H9 (cell line): ENCODE measurements at regions not wholly inside any gene's neighbourhood (a gene's known extent, or its start where the extent isn't known, plus 50 kb on each side); places are given as distances from the start of the nearest gene placed in this dataset.

Source experiments
- DNase-seq: peaks from one replicate; pipeline ENCODE4 v3.0.0-alpha.2; 2017
- H2AFZ ChIP-seq: one replicate; pipeline ENCODE4 v1.6.1; 2013; ENCODE audit warnings: mild to moderate bottlenecking, low read length, control low read depth, moderate library complexity
- H2AK5ac ChIP-seq: 2 replicates; pipeline ENCODE4 v1.6.1; 2013; ENCODE audit warnings: low read length, control low read depth, mixed read lengths; ENCODE audit not compliant: insufficient read length
- H2BK120ac ChIP-seq: one replicate; pipeline ENCODE4 v1.6.1; 2013; ENCODE audit warnings: low read depth, mild to moderate bottlenecking, low read length, control low read depth, inconsistent platforms; ENCODE audit not compliant: poor library complexity, severe bottlenecking
- H2BK12ac ChIP-seq: 2 replicates; pipeline ENCODE4 v1.6.1; 2013; ENCODE audit warnings: low read length, control low read depth, mixed read lengths, low read depth; ENCODE audit not compliant: insufficient read length
- H2BK15ac ChIP-seq: 2 replicates; pipeline ENCODE4 v1.6.1; 2013; ENCODE audit warnings: low read depth, low read length, control low read depth
- H2BK20ac ChIP-seq: one replicate; pipeline ENCODE4 v1.6.1; 2013; ENCODE audit warnings: low read depth, mild to moderate bottlenecking, low read length, control low read depth, inconsistent platforms; ENCODE audit not compliant: poor library complexity, severe bottlenecking
- H2BK5ac ChIP-seq: 2 replicates; pipeline ENCODE4 v1.6.1; 2013; ENCODE audit warnings: low read length, control low read depth, mixed read lengths; ENCODE audit not compliant: insufficient read length
- H3K14ac ChIP-seq: 2 replicates; pipeline ENCODE4 v1.6.1; 2013; ENCODE audit warnings: low read length, control low read depth; ENCODE audit not compliant: insufficient read depth
- H3K18ac ChIP-seq: 2 replicates; pipeline ENCODE4 v1.6.1; 2013; ENCODE audit warnings: low read depth, mild to moderate bottlenecking, mixed read lengths, low read length, control low read depth; ENCODE audit not compliant: insufficient read length
- H3K23ac ChIP-seq: 2 replicates; pipeline ENCODE4 v1.6.1; 2013; ENCODE audit warnings: low read length, control low read depth, mixed read lengths, low read depth; ENCODE audit not compliant: insufficient read length
- H3K23me2 ChIP-seq: 2 replicates; pipeline ENCODE4 v1.6.1; 2013; ENCODE audit warnings: low read depth, mild to moderate bottlenecking, mixed read lengths, low read length, control low read depth; ENCODE audit not compliant: insufficient read length, poor library complexity, severe bottlenecking
- H3K27ac ChIP-seq: 2 replicates; pipeline ENCODE4 v1.5.1; 2013; ENCODE audit warnings: low read length, control low read depth, mixed read lengths, low read depth; ENCODE audit not compliant: insufficient read length
- H3K27me3 ChIP-seq: 2 replicates; pipeline ENCODE4 v1.6.1; 2013; ENCODE audit warnings: low read length, control low read depth, inconsistent platforms; ENCODE audit not compliant: insufficient read depth
- H3K4ac ChIP-seq: 2 replicates; pipeline ENCODE4 v1.6.1; 2013; ENCODE audit warnings: low read depth, mild to moderate bottlenecking, control low read depth, inconsistent platforms, low read length, moderate library complexity
- H3K4me1 ChIP-seq: 2 replicates; pipeline ENCODE4 v1.6.1; 2013; ENCODE audit warnings: low read length, control low read depth, inconsistent platforms; ENCODE audit not compliant: insufficient read depth
- H3K4me2 ChIP-seq: 2 replicates; pipeline ENCODE4 v1.6.1; 2013; ENCODE audit warnings: low read length, control low read depth, mixed read lengths; ENCODE audit not compliant: insufficient read length, insufficient read depth
- H3K56ac ChIP-seq: 2 replicates; pipeline ENCODE4 v1.6.1; 2013; ENCODE audit warnings: low read depth, mild to moderate bottlenecking, mixed read lengths, low read length, control low read depth; ENCODE audit not compliant: insufficient read length
- H3K79me1 ChIP-seq: 2 replicates; pipeline ENCODE4 v1.6.1; 2013; ENCODE audit warnings: low read depth, mild to moderate bottlenecking, moderate library complexity, low read length, control low read depth, inconsistent platforms; ENCODE audit not compliant: insufficient read depth, poor library complexity, severe bottlenecking
- H3K79me2 ChIP-seq: 2 replicates; pipeline ENCODE4 v1.6.1; 2013; ENCODE audit warnings: low read length, control low read depth, inconsistent platforms; ENCODE audit not compliant: insufficient read depth
- H3K9ac ChIP-seq: 2 replicates; pipeline ENCODE4 v1.6.1; 2013; ENCODE audit warnings: low read length, control low read depth, mixed read lengths; ENCODE audit not compliant: insufficient read length; ENCODE audit errors: extremely low read depth
- H3K9me3 ChIP-seq: one replicate; pipeline ENCODE4 v1.6.1; 2013; ENCODE audit warnings: low read depth, low read length, inconsistent platforms; ENCODE audit not compliant: control insufficient read depth
- H3T11ph ChIP-seq: one replicate; pipeline ENCODE4 v1.6.1; 2013; ENCODE audit warnings: mild to moderate bottlenecking, low read length, control low read depth, inconsistent platforms
- H4K20me1 ChIP-seq: one replicate; pipeline ENCODE4 v1.6.1; 2013; ENCODE audit not compliant: control insufficient read depth, insufficient read length, insufficient read depth
- H4K5ac ChIP-seq: 2 replicates; pipeline ENCODE4 v1.6.1; 2013; ENCODE audit warnings: low read depth, mild to moderate bottlenecking, mixed read lengths, low read length, control low read depth; ENCODE audit not compliant: insufficient read length
- H4K8ac ChIP-seq: replicated peaks from 2 replicates; pipeline ENCODE4 v1.6.1; 2013; ENCODE audit warnings: low read length, control low read depth, mixed read lengths, low read depth; ENCODE audit not compliant: insufficient read length
- H4K91ac ChIP-seq: 2 replicates; pipeline ENCODE4 v1.6.1; 2013; ENCODE audit warnings: low read depth, mild to moderate bottlenecking, moderate library complexity, mixed read lengths, low read length, control low read depth; ENCODE audit not compliant: insufficient read length
- H3K27ac Mint-ChIP-seq, 3 experiments: 2 replicates in 2 of 3; 3 replicates in 1 of 3; pipeline ENCODE4 v1.8.0; 2020 to 2021; ENCODE audit warnings: mixed read lengths in 3 of 3, mild to moderate bottlenecking in 1 of 3, moderate library complexity in 1 of 3
- H3K27me3 Mint-ChIP-seq: 2 replicates; pipeline ENCODE4 v1.8.0; 2021; ENCODE audit warnings: low read depth, mild to moderate bottlenecking, moderate library complexity, mixed read lengths
- H3K36me3 Mint-ChIP-seq, 3 experiments: 2 replicates in 2 of 3; 3 replicates in 1 of 3; pipeline ENCODE4 v1.8.0; 2020 to 2021; ENCODE audit warnings: low read depth in 3 of 3, mixed read lengths in 3 of 3; ENCODE audit not compliant: insufficient read depth in 1 of 3
- H3K4me1 Mint-ChIP-seq, 2 experiments: 2 replicates each; pipeline ENCODE4 v1.8.0; 2020; ENCODE audit warnings: mixed read lengths in 2 of 2
- H3K4me3 Mint-ChIP-seq, 2 experiments: 2 replicates in 1 of 2; 3 replicates in 1 of 2; pipeline ENCODE4 v1.8.0; 2020 to 2021; ENCODE audit warnings: mild to moderate bottlenecking in 2 of 2, mixed read lengths in 2 of 2, moderate library complexity in 1 of 2
- H3K9me3 Mint-ChIP-seq, 2 experiments: 2 replicates in 1 of 2; 3 replicates in 1 of 2; pipeline ENCODE4 v1.8.0; 2020; ENCODE audit warnings: mild to moderate bottlenecking in 2 of 2, mixed read lengths in 2 of 2, moderate library complexity in 1 of 2
- WGBS: extraction: QIAGEN DNeasy Blood & Tissue Kit; methylation state at CpG from one replicate; pipeline ENCODE4 v1.1.7; 2013; ENCODE audit warnings: missing lambda C conversion rate, low lambda C conversion rate, mixed read lengths; ENCODE audit not compliant: insufficient read length; ENCODE audit errors: extremely low coverage; 5-methylcytosine and 5-hydroxymethylcytosine counted together
- TF ChIP-seq, protein P1 (sequence below): fragments of 200-600 bp; sonication (generic); conservative IDR thresholded peaks from 3 replicates; pipeline ENCODE4 v1.8.0; 2021; ENCODE audit warnings: antibody characterized with exemption, mild to moderate bottlenecking

DNA sequence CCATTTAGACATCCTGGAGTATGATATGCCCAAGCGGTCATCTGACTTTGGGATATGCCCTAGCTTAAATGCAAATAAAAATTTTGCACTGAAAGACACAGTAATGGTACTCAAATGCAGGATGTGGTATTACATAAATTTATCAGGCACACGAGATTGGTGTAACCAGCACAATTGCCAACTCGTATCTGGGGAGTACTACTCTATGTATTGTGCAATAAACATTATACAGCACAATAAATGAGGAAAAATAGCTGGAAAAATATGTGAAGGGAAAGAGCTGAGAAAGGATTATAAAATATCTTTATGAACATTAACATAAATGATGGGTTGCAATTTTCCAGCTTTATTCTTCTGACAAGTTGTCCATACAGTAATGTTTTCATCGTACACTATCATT, 505.5 kb upstream of the TENM3 start:
- Histone ChIP-seq H3K4me1 (0 out of 2 replicates have a peak, but pooled peaks cover 1% of the 10 kb centered on the region), H3K4ac (no peak overlapping the region), H4K91ac (no peak overlapping the region), H2BK20ac (no peak overlapping the region), H2BK120ac (no peak overlapping the region), H2BK15ac (no peak overlapping the region), H3K79me2 (no peaks in the 10 kb centered on the region), H3K27me3 (no peaks in the 10 kb centered on the region), H4K20me1 (no peaks in the 10 kb centered on the region), H2AK5ac (no peak overlapping the region), H3K18ac (no peak overlapping the region), H3K56ac (no peak overlapping the region), H3K9ac (no peak overlapping the region), H3K23me2 (no peaks in the 10 kb centered on the region), H3K23ac (no peak overlapping the region), H3K27ac (no peak overlapping the region), H3T11ph (no peak overlapping the region), H3K79me1 (no peaks in the 10 kb centered on the region), H2BK12ac (no peak overlapping the region), H2AFZ (no peak overlapping the region), H4K8ac (no peak overlapping the region), H4K5ac (no peak overlapping the region), H3K14ac (no peak overlapping the region), H2BK5ac (no peak overlapping the region), H3K4me2 (no peak overlapping the region), H3K9me3 (no peaks in the 10 kb centered on the region)
- WGBS: no CpG with 5 or more reads among the region's 4 CpGs
- Mint-ChIP-seq H3K27ac (no peak overlapping the region), H3K27me3 (no peaks in the 10 kb centered on the region), H3K4me3 (no peak overlapping the region), H3K9me3 (peaks cover 0 to 4% of the 10 kb centered on the region in 2 experiments; a peak in 2 of 5 replicates), H3K4me1 (peaks cover 3% of the 10 kb centered on the region in 2 experiments; a peak in 2 of 4 replicates), H3K36me3 (no peaks in the 10 kb centered on the region; a peak in 1 of 7 replicates)
- TF ChIP-seq, protein P1, sequence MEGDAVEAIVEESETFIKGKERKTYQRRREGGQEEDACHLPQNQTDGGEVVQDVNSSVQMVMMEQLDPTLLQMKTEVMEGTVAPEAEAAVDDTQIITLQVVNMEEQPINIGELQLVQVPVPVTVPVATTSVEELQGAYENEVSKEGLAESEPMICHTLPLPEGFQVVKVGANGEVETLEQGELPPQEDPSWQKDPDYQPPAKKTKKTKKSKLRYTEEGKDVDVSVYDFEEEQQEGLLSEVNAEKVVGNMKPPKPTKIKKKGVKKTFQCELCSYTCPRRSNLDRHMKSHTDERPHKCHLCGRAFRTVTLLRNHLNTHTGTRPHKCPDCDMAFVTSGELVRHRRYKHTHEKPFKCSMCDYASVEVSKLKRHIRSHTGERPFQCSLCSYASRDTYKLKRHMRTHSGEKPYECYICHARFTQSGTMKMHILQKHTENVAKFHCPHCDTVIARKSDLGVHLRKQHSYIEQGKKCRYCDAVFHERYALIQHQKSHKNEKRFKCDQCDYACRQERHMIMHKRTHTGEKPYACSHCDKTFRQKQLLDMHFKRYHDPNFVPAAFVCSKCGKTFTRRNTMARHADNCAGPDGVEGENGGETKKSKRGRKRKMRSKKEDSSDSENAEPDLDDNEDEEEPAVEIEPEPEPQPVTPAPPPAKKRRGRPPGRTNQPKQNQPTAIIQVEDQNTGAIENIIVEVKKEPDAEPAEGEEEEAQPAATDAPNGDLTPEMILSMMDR: no peak
- no peak for DNase-seq
